ENCODE measurements at regions not wholly inside any gene's neighbourhood (a gene's known extent, or its start where the extent isn't known, plus 50 kb on each side); places are given as distances from the start of the nearest gene placed in this dataset.

GRCh38 chr11:95680169-95680929 is 109.2 kb downstream of the FAM76B start:
- peak in 1 of 2 experiments; percentile 25 for DNase-seq
- CTCF ChIA-PET, result interaction anchor here (0.6 to 1.4 kb wide), 6 partner anchors 12 to 528 kb away, joined by 3 to 7 read pairs (median 4); no protein-coding TSS in a partner anchor
- intact Hi-C loops (cut with micrococcal nuclease; ENCODE audit: unreplicated experiment), result no loop called here

GRCh38 chr11:95678988-95679387 is 110.6 kb downstream of the FAM76B start:
- BruUV-seq (replicated peaks), result no TSS peak
- ChIA-PET CTCF (no interaction called here), POLR2A (no interaction called here)
- Histone ChIP-seq H3K36me3 (ENCODE audit: control insufficient read depth, insufficient read depth, low read length) (no peaks in the 10 kb centered on the region), H3K4me1 (peaks cover 11% of the 10 kb centered on the region), H3K27me3 (replicated peaks; ENCODE audit: control insufficient read depth, insufficient read depth, low read length) (no peaks in the 10 kb centered on the region), H3K4me3 (ENCODE audit: low read depth, low read length) (no peak overlapping the region), H3K9me3 (no peaks in the 10 kb centered on the region)
- Mint-ChIP-seq H3K9me3 (ENCODE audit: unreplicated experiment) (no peaks in the 10 kb centered on the region), H3K4me1 (ENCODE audit: low read depth, unreplicated experiment) (peaks cover 15% of the 10 kb centered on the region), H3K27me3 (ENCODE audit: insufficient read depth, unreplicated experiment) (peaks cover 9% of the 10 kb centered on the region), H3K4me3 (ENCODE audit: unreplicated experiment) (no peak overlapping the region), H3K36me3 (ENCODE audit: insufficient read depth, unreplicated experiment) (no peaks in the 10 kb centered on the region), H3K27ac (ENCODE audit: unreplicated experiment) (no peak overlapping the region)
- intact Hi-C loops (cut with micrococcal nuclease; ENCODE audit: unreplicated experiment), result no loop called here
- no peak for DNase-seq
- TF ChIP-seq, protein P1, sequence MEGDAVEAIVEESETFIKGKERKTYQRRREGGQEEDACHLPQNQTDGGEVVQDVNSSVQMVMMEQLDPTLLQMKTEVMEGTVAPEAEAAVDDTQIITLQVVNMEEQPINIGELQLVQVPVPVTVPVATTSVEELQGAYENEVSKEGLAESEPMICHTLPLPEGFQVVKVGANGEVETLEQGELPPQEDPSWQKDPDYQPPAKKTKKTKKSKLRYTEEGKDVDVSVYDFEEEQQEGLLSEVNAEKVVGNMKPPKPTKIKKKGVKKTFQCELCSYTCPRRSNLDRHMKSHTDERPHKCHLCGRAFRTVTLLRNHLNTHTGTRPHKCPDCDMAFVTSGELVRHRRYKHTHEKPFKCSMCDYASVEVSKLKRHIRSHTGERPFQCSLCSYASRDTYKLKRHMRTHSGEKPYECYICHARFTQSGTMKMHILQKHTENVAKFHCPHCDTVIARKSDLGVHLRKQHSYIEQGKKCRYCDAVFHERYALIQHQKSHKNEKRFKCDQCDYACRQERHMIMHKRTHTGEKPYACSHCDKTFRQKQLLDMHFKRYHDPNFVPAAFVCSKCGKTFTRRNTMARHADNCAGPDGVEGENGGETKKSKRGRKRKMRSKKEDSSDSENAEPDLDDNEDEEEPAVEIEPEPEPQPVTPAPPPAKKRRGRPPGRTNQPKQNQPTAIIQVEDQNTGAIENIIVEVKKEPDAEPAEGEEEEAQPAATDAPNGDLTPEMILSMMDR (IDR thresholded peaks at IDR 0.05; ENCODE audit: insufficient read depth in 1 of 2, low read depth in 1 of 2, low read length in 1 of 2, severe bottlenecking in 1 of 2, unreplicated experiment in 1 of 2), result no peak

More at GRCh38 chr11:95680169-95680929, 109.2 kb downstream of the FAM76B start:
- TF ChIP-seq, protein P1 (IDR thresholded peaks at IDR 0.05; ENCODE audit: insufficient read depth in 1 of 2, low read depth in 1 of 2, low read length in 1 of 2, severe bottlenecking in 1 of 2, unreplicated experiment in 1 of 2), result no peak
- H3K4me3 ChIP-seq (ENCODE audit: low read depth, low read length), result no peak overlapping the region
- no peaks in the 10 kb centered on the region for H3K9me3 Mint-ChIP-seq (ENCODE audit: unreplicated experiment)
- no peaks in the 10 kb centered on the region; the same call in 1 of the 2 replicates for H3K27me3 ChIP-seq (replicated peaks; ENCODE audit: control insufficient read depth, insufficient read depth, low read length)
- no peaks in the 10 kb centered on the region for H3K36me3 Mint-ChIP-seq (ENCODE audit: insufficient read depth, unreplicated experiment)
- no TSS peak for BruUV-seq (replicated peaks)
- POLR2A ChIA-PET, result interaction anchor here (0.6 kb wide), 1 partner anchor 709 kb away, joined by 4 read pairs; the partner anchor contains the start of genes CCDC82 and JRKL
- H3K27me3 Mint-ChIP-seq (ENCODE audit: insufficient read depth, unreplicated experiment), result peaks cover 4% of the 10 kb centered on the region
- no peaks in the 10 kb centered on the region for H3K36me3 ChIP-seq (ENCODE audit: control insufficient read depth, insufficient read depth, low read length)
- peak overlapping the region; percentile 3 for H3K27ac Mint-ChIP-seq (ENCODE audit: unreplicated experiment)
- peaks cover 11% of the 10 kb centered on the region for H3K4me1 ChIP-seq
- H3K4me1 Mint-ChIP-seq (ENCODE audit: low read depth, unreplicated experiment), result peaks cover 15% of the 10 kb centered on the region
- no peak overlapping the region for H3K4me3 Mint-ChIP-seq (ENCODE audit: unreplicated experiment)
- H3K9me3 ChIP-seq, result no peaks in the 10 kb centered on the region

GRCh38 chr11:95676308-95676707 is 113.3 kb downstream of the FAM76B start:
- no peaks in the 10 kb centered on the region for H3K36me3 Mint-ChIP-seq (ENCODE audit: insufficient read depth, unreplicated experiment)
- Histone ChIP-seq H3K4me1 (peaks cover 11% of the 10 kb centered on the region), H3K4me3 (ENCODE audit: low read depth, low read length) (no peak overlapping the region), H3K9me3 (no peaks in the 10 kb centered on the region), H3K36me3 (ENCODE audit: control insufficient read depth, insufficient read depth, low read length) (no peaks in the 10 kb centered on the region), H3K27me3 (replicated peaks; ENCODE audit: control insufficient read depth, insufficient read depth, low read length) (no peaks in the 10 kb centered on the region)
- no peak overlapping the region for H3K4me3 Mint-ChIP-seq (ENCODE audit: unreplicated experiment)
- intact Hi-C loops (cut with micrococcal nuclease; ENCODE audit: unreplicated experiment), result no loop called here
- TF ChIP-seq, protein P1 (IDR thresholded peaks at IDR 0.05; ENCODE audit: insufficient read depth in 1 of 2, low read depth in 1 of 2, low read length in 1 of 2, severe bottlenecking in 1 of 2, unreplicated experiment in 1 of 2), result no peak
- POLR2A ChIA-PET, result no interaction called here
- H3K27me3 Mint-ChIP-seq (ENCODE audit: insufficient read depth, unreplicated experiment), result peaks cover 9% of the 10 kb centered on the region
- CTCF ChIA-PET, result no interaction called here
- H3K27ac Mint-ChIP-seq (ENCODE audit: unreplicated experiment), result no peak overlapping the region
- DNase-seq, result no peak
- BruUV-seq (replicated peaks), result no TSS peak
- no peaks in the 10 kb centered on the region for H3K9me3 Mint-ChIP-seq (ENCODE audit: unreplicated experiment)
- peaks cover 15% of the 10 kb centered on the region for H3K4me1 Mint-ChIP-seq (ENCODE audit: low read depth, unreplicated experiment)

All from Caco-2 (cell line).